OCI-LY7 (cell line): ENCODE measurements at regions not wholly inside any gene's neighbourhood (a gene's known extent, or its start where the extent isn't known, plus 50 kb on each side); places are given as distances from the start of the nearest gene placed in this dataset.

Experiments
- EZH2phosphoT487 ChIP-seq: fragments of 200-600 bp; sonication (generic); IDR thresholded peaks from 2 replicates; pipeline ENCODE4 v1.6.1; 2018; ENCODE audit warnings: low read depth, borderline replicate concordance, mild to moderate bottlenecking, mixed run types, antibody characterized with exemption, low read length, moderate library complexity, mixed read lengths
- TF ChIP-seq, protein P1 (sequence below): fragments of 200-600 bp; sonication (generic); conservative IDR thresholded peaks from 2 replicates; pipeline ENCODE4 v1.5.1; 2014; ENCODE audit warnings: mild to moderate bottlenecking, antibody characterized with exemption, low read length, moderate library complexity, mixed read lengths

DNA sequence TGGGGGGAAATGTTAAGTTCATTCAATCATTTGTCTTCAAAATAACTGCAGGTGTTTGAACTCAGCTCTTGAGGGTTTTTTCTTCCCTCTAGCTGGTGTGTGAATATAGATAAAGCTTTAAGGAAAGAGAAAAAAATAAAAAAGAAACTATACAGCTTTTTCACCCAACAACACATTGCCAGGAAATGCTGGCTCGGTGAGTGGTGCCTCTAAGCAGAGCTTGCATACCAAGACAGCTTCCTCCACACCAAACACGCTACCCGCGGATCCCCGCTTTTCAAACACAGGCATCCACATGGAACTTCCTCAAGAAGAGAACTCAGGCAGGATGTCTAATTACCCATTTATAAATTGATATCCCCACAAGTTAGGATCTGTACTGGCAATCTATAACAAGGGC, 69.8 kb upstream of the TANK start:
- TF ChIP-seq, protein P1, sequence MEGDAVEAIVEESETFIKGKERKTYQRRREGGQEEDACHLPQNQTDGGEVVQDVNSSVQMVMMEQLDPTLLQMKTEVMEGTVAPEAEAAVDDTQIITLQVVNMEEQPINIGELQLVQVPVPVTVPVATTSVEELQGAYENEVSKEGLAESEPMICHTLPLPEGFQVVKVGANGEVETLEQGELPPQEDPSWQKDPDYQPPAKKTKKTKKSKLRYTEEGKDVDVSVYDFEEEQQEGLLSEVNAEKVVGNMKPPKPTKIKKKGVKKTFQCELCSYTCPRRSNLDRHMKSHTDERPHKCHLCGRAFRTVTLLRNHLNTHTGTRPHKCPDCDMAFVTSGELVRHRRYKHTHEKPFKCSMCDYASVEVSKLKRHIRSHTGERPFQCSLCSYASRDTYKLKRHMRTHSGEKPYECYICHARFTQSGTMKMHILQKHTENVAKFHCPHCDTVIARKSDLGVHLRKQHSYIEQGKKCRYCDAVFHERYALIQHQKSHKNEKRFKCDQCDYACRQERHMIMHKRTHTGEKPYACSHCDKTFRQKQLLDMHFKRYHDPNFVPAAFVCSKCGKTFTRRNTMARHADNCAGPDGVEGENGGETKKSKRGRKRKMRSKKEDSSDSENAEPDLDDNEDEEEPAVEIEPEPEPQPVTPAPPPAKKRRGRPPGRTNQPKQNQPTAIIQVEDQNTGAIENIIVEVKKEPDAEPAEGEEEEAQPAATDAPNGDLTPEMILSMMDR = no peak
- no peak for TF ChIP-seq EZH2phosphoT487
